CD14-positive monocyte (primary cell): ENCODE measurements at regions not wholly inside any gene's neighbourhood (a gene's known extent, or its start where the extent isn't known, plus 50 kb on each side); places are given as distances from the start of the nearest gene placed in this dataset.

Source experiments
- DNase-seq, 3 donors: peaks; one replicate each; pipeline ENCODE4 v3.0.0-alpha.2; 2011 to 2022
- H2AFZ ChIP-seq: 2 replicates; pipeline ENCODE4 v1.6.0; 2012; ENCODE audit warnings: mild to moderate bottlenecking, low read depth, low read length, inconsistent platforms; ENCODE audit not compliant: insufficient read depth, poor library complexity, severe bottlenecking
- H3K27ac ChIP-seq, 2 donors: 1 replicate in 1 of 2; 2 replicates in 1 of 2; pipeline ENCODE4 v1.5.1; 2012 to 2013; ENCODE audit warnings: low read length in 2 of 2, control low read depth in 1 of 2, inconsistent platforms in 1 of 2, low read depth in 1 of 2, mild to moderate bottlenecking in 1 of 2
- H3K27me3 ChIP-seq, 2 donors: one replicate each; pipeline versions ENCODE4 v1.6.0 to v1.6.1; 2011 to 2013; ENCODE audit warnings: low read length in 2 of 2; ENCODE audit not compliant: control insufficient read depth in 2 of 2, insufficient read depth in 2 of 2
- H3K36me3 ChIP-seq, 2 donors: replicated peaks in 1 of 2; 1 replicate in 1 of 2; 2 replicates in 1 of 2; pipeline versions ENCODE4 v1.5.1 to v1.6.1; 2012 to 2013; ENCODE audit warnings: low read length in 2 of 2, control low read depth in 1 of 2, inconsistent platforms in 1 of 2, mild to moderate bottlenecking in 1 of 2; ENCODE audit not compliant: insufficient read depth in 2 of 2, control insufficient read depth in 1 of 2
- H3K4me1 ChIP-seq, 2 donors: 1 replicate in 1 of 2; 2 replicates in 1 of 2; pipeline versions ENCODE4 v1.5.1 to v1.6.1; 2012 to 2013; ENCODE audit warnings: low read length in 2 of 2, control low read depth in 1 of 2, inconsistent platforms in 1 of 2, mild to moderate bottlenecking in 1 of 2, moderate library complexity in 1 of 2; ENCODE audit not compliant: insufficient read depth in 2 of 2, control insufficient read depth in 1 of 2
- H3K4me2 ChIP-seq: replicated peaks from 2 replicates; pipeline ENCODE3; 2012; ENCODE audit warnings: low read length, moderate library complexity, mild to moderate bottlenecking; ENCODE audit not compliant: poor library complexity, severe bottlenecking; ENCODE audit errors: extremely low read depth
- H3K4me3 ChIP-seq, 3 experiments: fragments of 200-600 bp in 1 of 3; sonication (generic) in 1 of 3; replicated peaks in 1 of 3; 1 replicate in 2 of 3; 2 replicates in 1 of 3; pipeline ENCODE4 v1.5.1; 2011 to 2013; ENCODE audit warnings: low read length in 3 of 3, mild to moderate bottlenecking in 3 of 3, control low read depth in 2 of 3, low read depth in 2 of 3, inconsistent platforms in 1 of 3, moderate library complexity in 1 of 3
- H3K79me2 ChIP-seq: 2 replicates; pipeline ENCODE4 v1.6.0; 2012; ENCODE audit warnings: mild to moderate bottlenecking, control low read depth, inconsistent platforms, low read length, moderate library complexity; ENCODE audit not compliant: insufficient read depth
- H3K9ac ChIP-seq: 2 replicates; pipeline ENCODE4 v1.6.0; 2017; ENCODE audit warnings: low read length, mild to moderate bottlenecking; ENCODE audit not compliant: insufficient read depth, poor library complexity, severe bottlenecking
- H3K9me3 ChIP-seq, 2 donors: replicated peaks in 1 of 2; 1 replicate in 1 of 2; 2 replicates in 1 of 2; pipeline versions ENCODE4 v1.5.1 to v1.6.1; 2012 to 2013; ENCODE audit warnings: low read length in 2 of 2, control low read depth in 1 of 2; ENCODE audit not compliant: control insufficient read depth in 1 of 2, insufficient read depth in 1 of 2
- H4K20me1 ChIP-seq: 2 replicates; pipeline ENCODE4 v1.6.0; 2012; ENCODE audit warnings: mild to moderate bottlenecking, low read length, control low read depth, moderate library complexity; ENCODE audit not compliant: insufficient read depth
- H3K27ac Mint-ChIP-seq, 7 donors: one replicate each; pipeline ENCODE4 v1.8.0; 2020; ENCODE audit warnings: mild to moderate bottlenecking in 7 of 7, mixed read lengths in 7 of 7, moderate library complexity in 6 of 7, inconsistent platforms in 2 of 7
- H3K27me3 Mint-ChIP-seq, 3 donors: one replicate each; pipeline ENCODE4 v1.8.0; 2021 to 2022; ENCODE audit warnings: low read depth in 3 of 3, mild to moderate bottlenecking in 3 of 3, mixed read lengths in 3 of 3, moderate library complexity in 3 of 3, inconsistent platforms in 1 of 3
- H3K36me3 Mint-ChIP-seq, 2 donors: one replicate each; pipeline ENCODE4 v1.8.0; 2020; ENCODE audit warnings: mixed read lengths in 2 of 2, inconsistent platforms in 1 of 2, mild to moderate bottlenecking in 1 of 2
- H3K4me1 Mint-ChIP-seq: one replicate; pipeline ENCODE4 v1.8.0; 2020; ENCODE audit warnings: mild to moderate bottlenecking, mixed read lengths
- H3K4me3 Mint-ChIP-seq, 2 donors: one replicate each; pipeline ENCODE4 v1.8.0; 2020; ENCODE audit warnings: mild to moderate bottlenecking in 2 of 2, mixed read lengths in 2 of 2, moderate library complexity in 1 of 2
- H3K9me3 Mint-ChIP-seq, 7 donors: one replicate each; pipeline ENCODE4 v1.8.0; 2020 to 2022; ENCODE audit warnings: mixed read lengths in 7 of 7, mild to moderate bottlenecking in 6 of 7, moderate library complexity in 6 of 7, inconsistent platforms in 2 of 7
- CTCF ChIP-seq: fragments of 200-600 bp; IDR thresholded peaks from one replicate; pipeline ENCODE4 v1.8.0; 2022; ENCODE audit warnings: antibody characterized with exemption, mild to moderate bottlenecking
- WGBS: methylation state at CpG from one replicate; pipeline ENCODE4 v1.1.5; 2013; ENCODE audit warnings: missing lambda C conversion rate; ENCODE audit not compliant: insufficient coverage; 5-methylcytosine and 5-hydroxymethylcytosine counted together
- intact Hi-C, 2 donors: fragments of 100-400 bp; cut with micrococcal nuclease; formaldehyde crosslinking; loops; one replicate each; pipeline versions ENCODE4 v1.15.0 to v1.15.1; 2023

DNA sequence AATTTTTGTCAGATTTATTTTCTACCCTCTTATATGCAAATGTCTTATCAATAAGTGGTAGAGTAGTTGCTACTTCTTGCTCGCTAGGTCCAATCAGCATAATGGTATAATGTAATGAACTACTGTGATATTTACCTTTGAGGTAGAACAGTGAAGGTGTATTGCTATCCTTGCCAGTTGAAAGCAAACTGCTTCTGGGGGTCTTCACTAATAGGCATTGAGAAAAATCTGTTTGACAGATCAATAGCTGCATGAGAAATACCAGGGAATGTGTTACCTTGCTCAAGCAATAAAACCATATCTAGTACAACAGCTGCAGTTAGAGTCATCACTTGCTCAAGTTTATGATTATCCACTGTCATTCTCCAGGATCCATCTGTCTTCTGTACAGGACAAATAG, 50.1 kb upstream of the EFEMP1 start:
- Mint-ChIP-seq H3K36me3 (no peaks in the 10 kb centered on the region), H3K4me1 (no peaks in the 10 kb centered on the region), H3K9me3 (peaks cover 0 to 4% (median 0%) of the 10 kb centered on the region in 7 donors), H3K27ac (no peak overlapping the region), H3K4me3 (no peak overlapping the region), H3K27me3 (peaks cover 3 to 9% (median 7%) of the 10 kb centered on the region in 3 donors)
- WGBS: no CpG with 5 or more reads among the region's 1 CpG
- no peak for DNase-seq
- H3K79me2 ChIP-seq: no peaks in the 10 kb centered on the region
- H3K36me3 ChIP-seq: no peaks in the 10 kb centered on the region
- no peak overlapping the region for H3K4me2 ChIP-seq
- no peak overlapping the region for H3K4me3 ChIP-seq
- H3K4me1 ChIP-seq: no peaks in the 10 kb centered on the region
- intact Hi-C loops: no loop called here
- H3K9me3 ChIP-seq: no peaks in the 10 kb centered on the region
- H3K27me3 ChIP-seq: peaks cover 0 to 3% of the 10 kb centered on the region in 2 donors
- TF ChIP-seq CTCF: no peak
- no peak overlapping the region for H3K9ac ChIP-seq
- H2AFZ ChIP-seq: no peak overlapping the region
- H4K20me1 ChIP-seq: no peaks in the 10 kb centered on the region
- H3K27ac ChIP-seq: no peak overlapping the region

GRCh38 chr2:55976681-55977080, 53.1 kb upstream of the EFEMP1 start:
- Mint-ChIP-seq H3K27me3 (peaks cover 2 to 5% (median 4%) of the 10 kb centered on the region in 3 donors), H3K36me3 (no peaks in the 10 kb centered on the region), H3K27ac (no peak overlapping the region), H3K4me1 (no peaks in the 10 kb centered on the region), H3K4me3 (no peak overlapping the region), H3K9me3 (peaks cover 0 to 4% (median 0%) of the 10 kb centered on the region in 7 donors)
- intact Hi-C loops: no loop called here
- TF ChIP-seq CTCF: no peak
- no peaks in the 10 kb centered on the region for H3K79me2 ChIP-seq
- H3K27ac ChIP-seq: no peak overlapping the region
- H3K4me3 ChIP-seq: no peak overlapping the region
- H3K4me2 ChIP-seq: no peak overlapping the region
- no peaks in the 10 kb centered on the region for H3K4me1 ChIP-seq
- peaks cover 2 to 4% of the 10 kb centered on the region in 2 donors for H3K27me3 ChIP-seq
- H2AFZ ChIP-seq: no peak overlapping the region
- no peak for DNase-seq
- no peaks in the 10 kb centered on the region for H3K9me3 ChIP-seq
- no peaks in the 10 kb centered on the region for H3K36me3 ChIP-seq
- H4K20me1 ChIP-seq: no peaks in the 10 kb centered on the region
- no peak overlapping the region for H3K9ac ChIP-seq
